DOHH2 (cell line): ENCODE measurements at regions not wholly inside any gene's neighbourhood (a gene's known extent, or its start where the extent isn't known, plus 50 kb on each side); places are given as distances from the start of the nearest gene placed in this dataset.

Source experiments
- H3F3A ChIP-seq: fragments of 200-600 bp; sonication (generic), shearing (Covaris generic); 2 replicates; pipeline ENCODE4 v1.6.0; 2016; ENCODE audit warnings: antibody characterized with exemption, mild to moderate bottlenecking; ENCODE audit not compliant: control insufficient read depth, insufficient read depth
- H3K27ac ChIP-seq: fragments of 200-600 bp; sonication (generic); 2 replicates; pipeline ENCODE4 v1.5.1; 2014; ENCODE audit warnings: low read depth, mild to moderate bottlenecking, low read length, moderate library complexity
- H3K27me3 ChIP-seq: fragments of 200-600 bp; sonication (generic); 2 replicates; pipeline ENCODE4 v1.6.1; 2014; ENCODE audit warnings: mild to moderate bottlenecking, low read length, mixed read lengths; ENCODE audit not compliant: control insufficient read depth
- H3K36me3 ChIP-seq: fragments of 200-600 bp; sonication (generic); 2 replicates; pipeline ENCODE4 v1.6.1; 2014; ENCODE audit warnings: mild to moderate bottlenecking, low read length, moderate library complexity, mixed read lengths; ENCODE audit not compliant: control insufficient read depth
- H3K4me1 ChIP-seq: fragments of 200-600 bp; sonication (generic); 2 replicates; pipeline ENCODE4 v1.6.1; 2014; ENCODE audit warnings: mild to moderate bottlenecking, low read length, mixed read lengths; ENCODE audit not compliant: control insufficient read depth
- H3K4me2 ChIP-seq: fragments of 200-600 bp; sonication (generic); 2 replicates; pipeline ENCODE4 v1.6.0; 2014; ENCODE audit warnings: mild to moderate bottlenecking, low read length, moderate library complexity
- H3K4me3 ChIP-seq: fragments of 200-600 bp; sonication (generic); 2 replicates; pipeline ENCODE4 v1.5.1; 2014; ENCODE audit warnings: mild to moderate bottlenecking, low read length, mixed read lengths
- H3K79me2 ChIP-seq: fragments of 200-600 bp; sonication (generic); 2 replicates; pipeline ENCODE4 v1.6.1; 2014; ENCODE audit warnings: mild to moderate bottlenecking, low read length, mixed read lengths; ENCODE audit not compliant: control insufficient read depth
- H3K9me2 ChIP-seq: fragments of 200-600 bp; sonication (generic); replicated peaks from 2 replicates; pipeline ENCODE4 v1.6.1; 2014; ENCODE audit warnings: mild to moderate bottlenecking, low read length, mixed read lengths; ENCODE audit not compliant: control insufficient read depth
- H3K9me3 ChIP-seq: fragments of 200-600 bp; sonication (generic); 2 replicates; pipeline ENCODE4 v1.6.1; 2014; ENCODE audit warnings: antibody characterized with exemption, low read length, mixed read lengths; ENCODE audit not compliant: control insufficient read depth, insufficient read depth
- H4K20me1 ChIP-seq: fragments of 200-600 bp; sonication (generic); 2 replicates; pipeline ENCODE4 v1.6.0; 2014; ENCODE audit warnings: low read depth, mild to moderate bottlenecking, antibody characterized with exemption, low read length, moderate library complexity; ENCODE audit not compliant: control insufficient read depth, insufficient read depth
- CTCF ChIP-seq: fragments of 200-600 bp; sonication (generic); IDR thresholded peaks from one replicate; pipeline ENCODE4 v1.5.1; 2014; ENCODE audit warnings: antibody characterized with exemption, mild to moderate bottlenecking, low read depth, low read length; ENCODE audit not compliant: poor library complexity, severe bottlenecking
- EZH2phosphoT487 ChIP-seq: fragments of 200-600 bp; sonication (generic); IDR thresholded peaks from 2 replicates; pipeline ENCODE4 v1.6.1; 2017; ENCODE audit warnings: borderline replicate concordance, mild to moderate bottlenecking, antibody characterized with exemption, low read length, moderate library complexity, mixed read lengths

GRCh38 chr13:71278512-71278911 lies 588.5 kb downstream of the DACH1 start:
- Histone ChIP-seq H3K9me2 (no peaks in the 10 kb centered on the region), H3K27me3 (no peaks in the 10 kb centered on the region), H3K9me3 (no peaks in the 10 kb centered on the region), H3K4me3 (no peak overlapping the region), H3K36me3 (no peaks in the 10 kb centered on the region), H3F3A (no peaks in the 10 kb centered on the region), H4K20me1 (no peaks in the 10 kb centered on the region), H3K27ac (no peak overlapping the region), H3K4me1 (no peaks in the 10 kb centered on the region), H3K79me2 (no peaks in the 10 kb centered on the region), H3K4me2 (no peak overlapping the region)
- TF ChIP-seq CTCF (no peak), EZH2phosphoT487 (no peak)

GRCh38 chr13:71274923-71275608 lies 591.9 kb downstream of the DACH1 start:
- Histone ChIP-seq H3K36me3 (no peaks in the 10 kb centered on the region), H3F3A (no peaks in the 10 kb centered on the region), H3K27me3 (no peaks in the 10 kb centered on the region), H3K4me1 (no peaks in the 10 kb centered on the region), H3K79me2 (no peaks in the 10 kb centered on the region), H3K9me3 (no peaks in the 10 kb centered on the region), H3K27ac (no peak overlapping the region), H3K4me3 (no peak overlapping the region), H4K20me1 (no peaks in the 10 kb centered on the region), H3K4me2 (no peak overlapping the region), H3K9me2 (no peaks in the 10 kb centered on the region)
- TF ChIP-seq CTCF = no peak
- no peak for TF ChIP-seq EZH2phosphoT487

- H3K36me3 ChIP-seq = no peaks in the 10 kb centered on the region
- H3K79me2 ChIP-seq = no peaks in the 10 kb centered on the region
- no peak overlapping the region for H3K4me2 ChIP-seq
- TF ChIP-seq EZH2phosphoT487 (no peak), CTCF (no peak)
- no peaks in the 10 kb centered on the region for H3K9me3 ChIP-seq
- no peaks in the 10 kb centered on the region for H4K20me1 ChIP-seq
- no peaks in the 10 kb centered on the region for H3F3A ChIP-seq
- H3K4me3 ChIP-seq = no peak overlapping the region
- H3K4me1 ChIP-seq = no peaks in the 10 kb centered on the region
- H3K27ac ChIP-seq = no peak overlapping the region
- no peaks in the 10 kb centered on the region for H3K27me3 ChIP-seq
- no peaks in the 10 kb centered on the region for H3K9me2 ChIP-seq
Measured at GRCh38 chr13:71261256-71261655, 605.7 kb downstream of the DACH1 start.

DNA sequence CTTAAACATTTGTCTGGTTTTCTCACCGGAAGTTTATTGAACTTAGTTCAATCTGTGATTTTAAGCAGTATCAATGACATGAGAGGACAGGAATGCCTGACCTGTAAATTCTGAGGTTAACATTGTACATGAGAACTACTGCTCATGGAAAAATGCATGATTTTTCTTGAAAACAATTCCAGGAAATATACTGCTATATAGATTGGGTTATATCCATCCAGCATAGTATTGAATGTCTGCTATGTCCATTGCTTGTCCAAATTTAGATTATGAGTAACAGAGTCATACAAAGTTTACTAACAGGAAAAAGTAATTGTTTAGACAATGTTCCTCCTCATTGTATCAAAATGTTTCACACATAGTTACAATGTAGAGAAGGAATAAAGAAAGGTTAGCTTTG lies 606.8 kb downstream of the DACH1 start:
- no peak overlapping the region for H3K27ac ChIP-seq
- H3K4me3 ChIP-seq = no peak overlapping the region
- H3K36me3 ChIP-seq = no peaks in the 10 kb centered on the region
- H3K4me1 ChIP-seq = no peaks in the 10 kb centered on the region
- H3K27me3 ChIP-seq = no peaks in the 10 kb centered on the region
- no peaks in the 10 kb centered on the region for H3F3A ChIP-seq
- no peaks in the 10 kb centered on the region for H4K20me1 ChIP-seq
- no peaks in the 10 kb centered on the region for H3K9me3 ChIP-seq
- no peaks in the 10 kb centered on the region for H3K9me2 ChIP-seq
- H3K79me2 ChIP-seq = no peaks in the 10 kb centered on the region
- H3K4me2 ChIP-seq = no peak overlapping the region
- TF ChIP-seq CTCF = no peak
- TF ChIP-seq EZH2phosphoT487 = no peak
